Activated CD8-positive, alpha-beta T cell treated with anti-CD3 and anti-CD28 coated beads for 36 hours (primary cell): ENCODE measurements at regions not wholly inside any gene's neighbourhood (a gene's known extent, or its start where the extent isn't known, plus 50 kb on each side); places are given as distances from the start of the nearest gene placed in this dataset.
"Not testable (repeated sequence)": the region's sequence is repeated elsewhere in the genome, so short reads cannot be mapped to it uniquely, and the experiment has no call there.

ENCODE experiments used
- ATAC-seq: fragments of 200-7000 bp; cut with Tn5 transposase; one replicate; pipeline ENCODE4 v1.10.0; 2021; ENCODE audit warnings: mild to moderate bottlenecking, moderate library complexity
- CTCF ChIA-PET: fragments of 350-600 bp; sonication (Branson Sonifier 250); formaldehyde crosslinking; loops from one replicate; lab custom pipeline; 2021; ENCODE audit warnings: antibody characterized with exemption; lab: Charles Lee
- POLR2A ChIA-PET: fragments of 350-600 bp; sonication (Branson Sonifier 250); formaldehyde crosslinking; loops from one replicate; lab custom pipeline; 2021; ENCODE audit warnings: antibody characterized with exemption; lab: Charles Lee
- DNase-seq: peaks from one replicate; pipeline ENCODE4 v3.0.0-alpha.2; 2020
- H3K27ac Mint-ChIP-seq: one replicate; pipeline ENCODE4 v1.8.0; 2021; ENCODE audit warnings: mild to moderate bottlenecking, mixed read lengths
- H3K27me3 Mint-ChIP-seq: one replicate; pipeline ENCODE4 v1.8.0; 2021; ENCODE audit warnings: mixed read lengths
- H3K36me3 Mint-ChIP-seq: one replicate; pipeline ENCODE4 v1.8.0; 2021; ENCODE audit warnings: low read depth, mixed read lengths
- H3K4me1 Mint-ChIP-seq: one replicate; pipeline ENCODE4 v1.8.0; 2021; ENCODE audit warnings: low read depth, mixed read lengths
- H3K4me3 Mint-ChIP-seq: one replicate; pipeline ENCODE4 v1.8.0; 2021; ENCODE audit warnings: mild to moderate bottlenecking, moderate library complexity, mixed read lengths
- H3K9me3 Mint-ChIP-seq: one replicate; pipeline ENCODE4 v1.8.0; 2021; ENCODE audit warnings: mixed read lengths
- intact Hi-C: fragments of 100-400 bp; cut with micrococcal nuclease; formaldehyde crosslinking; loops from one replicate; pipeline ENCODE4 v1.10.0; 2022
- TF ChIP-seq, protein P1 (sequence below): fragments of 200-600 bp; IDR thresholded peaks from one replicate; pipeline ENCODE4 v1.8.0; 2022; ENCODE audit warnings: antibody characterized with exemption, mild to moderate bottlenecking

DNA sequence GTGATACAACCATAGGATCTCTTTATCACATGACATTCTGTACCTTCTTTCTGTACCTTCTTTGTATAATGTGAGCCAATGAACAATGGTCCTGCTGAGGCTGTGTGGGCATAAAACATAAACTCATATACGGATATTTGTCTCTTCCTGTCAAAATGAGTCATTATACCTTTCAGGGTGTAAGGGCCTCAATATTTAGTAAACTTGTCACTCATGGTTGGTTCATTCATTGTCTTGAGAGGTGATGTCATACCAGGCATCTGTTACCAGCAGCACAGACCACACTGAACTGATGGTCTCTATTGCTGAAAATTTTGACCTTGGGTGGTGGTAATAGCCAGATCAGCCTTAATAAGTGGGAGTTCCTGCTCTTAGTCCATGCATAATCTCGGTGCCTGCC, 287.6 kb upstream of the TPK1 start:
- no peaks in the 10 kb centered on the region for H3K9me3 Mint-ChIP-seq
- TF ChIP-seq, protein P1, sequence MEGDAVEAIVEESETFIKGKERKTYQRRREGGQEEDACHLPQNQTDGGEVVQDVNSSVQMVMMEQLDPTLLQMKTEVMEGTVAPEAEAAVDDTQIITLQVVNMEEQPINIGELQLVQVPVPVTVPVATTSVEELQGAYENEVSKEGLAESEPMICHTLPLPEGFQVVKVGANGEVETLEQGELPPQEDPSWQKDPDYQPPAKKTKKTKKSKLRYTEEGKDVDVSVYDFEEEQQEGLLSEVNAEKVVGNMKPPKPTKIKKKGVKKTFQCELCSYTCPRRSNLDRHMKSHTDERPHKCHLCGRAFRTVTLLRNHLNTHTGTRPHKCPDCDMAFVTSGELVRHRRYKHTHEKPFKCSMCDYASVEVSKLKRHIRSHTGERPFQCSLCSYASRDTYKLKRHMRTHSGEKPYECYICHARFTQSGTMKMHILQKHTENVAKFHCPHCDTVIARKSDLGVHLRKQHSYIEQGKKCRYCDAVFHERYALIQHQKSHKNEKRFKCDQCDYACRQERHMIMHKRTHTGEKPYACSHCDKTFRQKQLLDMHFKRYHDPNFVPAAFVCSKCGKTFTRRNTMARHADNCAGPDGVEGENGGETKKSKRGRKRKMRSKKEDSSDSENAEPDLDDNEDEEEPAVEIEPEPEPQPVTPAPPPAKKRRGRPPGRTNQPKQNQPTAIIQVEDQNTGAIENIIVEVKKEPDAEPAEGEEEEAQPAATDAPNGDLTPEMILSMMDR, result no peak
- ATAC-seq (no peak), DNase-seq (no peak)
- H3K4me1 Mint-ChIP-seq, result no peaks in the 10 kb centered on the region
- H3K27me3 Mint-ChIP-seq, result no peaks in the 10 kb centered on the region
- ChIA-PET POLR2A (no interaction called here), CTCF (no interaction called here)
- no peak overlapping the region for H3K4me3 Mint-ChIP-seq
- no peaks in the 10 kb centered on the region for H3K36me3 Mint-ChIP-seq
- intact Hi-C loops, result no loop called here
- H3K27ac Mint-ChIP-seq, result no peak overlapping the region

DNA sequence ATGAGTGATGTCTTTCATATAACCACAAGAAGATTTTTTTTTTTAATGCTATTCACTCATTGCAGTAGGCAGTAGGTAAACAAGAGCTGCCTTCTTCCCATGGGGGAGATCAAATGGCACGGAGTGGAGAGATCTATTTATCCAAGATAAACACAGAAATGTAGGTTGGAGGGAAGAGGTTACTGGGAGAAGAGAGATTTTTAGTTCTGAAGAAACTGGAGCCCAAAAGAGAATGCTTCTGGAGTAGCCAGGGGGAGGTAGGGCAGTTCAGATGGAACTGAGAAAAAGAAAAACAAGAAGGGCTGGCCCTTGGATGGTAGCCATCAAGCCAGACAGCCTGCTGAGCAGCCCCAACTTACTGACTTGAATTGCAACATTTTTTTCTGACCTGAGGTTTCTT, 270.1 kb upstream of the TPK1 start:
- intact Hi-C loops, result no loop called here
- no peaks in the 10 kb centered on the region for H3K27me3 Mint-ChIP-seq
- H3K4me3 Mint-ChIP-seq, result no peak overlapping the region
- H3K4me1 Mint-ChIP-seq, result no peaks in the 10 kb centered on the region
- TF ChIP-seq, protein P1, result no peak
- H3K27ac Mint-ChIP-seq, result no peak overlapping the region
- ChIA-PET POLR2A (interaction anchor here (1.0 kb wide), 1 partner anchor 138 kb away, joined by 4 read pairs; no protein-coding TSS in a partner anchor), CTCF (no interaction called here)
- H3K9me3 Mint-ChIP-seq, result peaks cover 9% of the 10 kb centered on the region
- no peaks in the 10 kb centered on the region for H3K36me3 Mint-ChIP-seq
- DNase-seq, result no peak
- ATAC-seq, result no peak

- Mint-ChIP-seq H3K4me1 (no peaks in the 10 kb centered on the region), H3K9me3 (peaks cover 7% of the 10 kb centered on the region), H3K27me3 (no peaks in the 10 kb centered on the region), H3K4me3 (no peak overlapping the region), H3K27ac (no peak overlapping the region), H3K36me3 (no peaks in the 10 kb centered on the region)
- TF ChIP-seq, protein P1, result no peak
- POLR2A ChIA-PET, result interaction anchor here (1.0 kb wide), 1 partner anchor 138 kb away, joined by 4 read pairs; no protein-coding TSS in a partner anchor
- intact Hi-C loops, result no loop called here
- CTCF ChIA-PET, result no interaction called here
- ATAC-seq, result no peak
- no peak for DNase-seq
Observed at GRCh38 chr7:145105561-145105960, 269.7 kb upstream of the TPK1 start.

DNA sequence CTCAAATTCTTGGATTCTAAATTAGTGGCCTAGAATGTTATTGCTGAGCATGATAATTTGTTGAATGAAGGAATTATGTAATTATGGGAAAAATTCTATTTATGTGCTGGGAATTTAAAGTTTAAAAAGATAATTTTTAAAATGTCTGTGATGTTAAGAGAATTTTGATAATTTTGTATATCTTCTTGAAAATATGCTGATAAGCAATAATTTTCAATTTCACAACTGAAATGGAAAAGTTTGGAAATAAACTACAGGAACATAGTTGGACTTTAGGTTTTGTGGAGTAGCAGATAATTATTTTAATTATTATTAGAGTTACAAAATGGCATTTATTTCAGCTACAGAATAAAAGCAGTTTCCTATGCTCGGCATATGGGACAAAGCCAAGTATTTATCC, 268.5 kb upstream of the TPK1 start:
- ChIA-PET POLR2A (no interaction called here), CTCF (no interaction called here)
- Mint-ChIP-seq H3K36me3 (no peaks in the 10 kb centered on the region), H3K27ac (no peak overlapping the region), H3K9me3 (no peaks in the 10 kb centered on the region), H3K27me3 (no peaks in the 10 kb centered on the region), H3K4me3 (no peak overlapping the region), H3K4me1 (no peaks in the 10 kb centered on the region)
- no peak for ATAC-seq
- intact Hi-C loops, result no loop called here
- no peak for DNase-seq
- TF ChIP-seq, protein P1, result no peak

DNA sequence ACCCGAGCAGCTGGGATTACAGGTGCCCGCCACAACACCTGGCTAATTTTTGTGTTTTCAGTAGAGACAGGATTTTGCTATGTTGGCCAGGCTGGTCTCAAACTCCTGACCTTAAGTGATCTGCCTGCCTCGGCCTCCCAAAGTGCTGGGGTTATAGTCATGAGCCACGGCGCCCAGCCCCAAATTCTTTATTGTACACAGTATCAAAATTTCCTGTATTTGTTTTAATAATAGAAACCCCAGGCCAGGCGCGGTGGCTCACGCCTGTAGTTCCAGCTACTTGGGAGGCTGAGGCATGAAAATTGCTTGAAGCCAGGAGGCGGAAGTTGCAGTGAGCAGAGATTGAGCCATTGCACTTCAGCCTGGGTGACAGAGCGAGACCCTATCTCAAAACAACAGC, 266.3 kb upstream of the TPK1 start:
- POLR2A ChIA-PET, H3K36me3 Mint-ChIP-seq, intact Hi-C loops, H3K27ac Mint-ChIP-seq, H3K9me3 Mint-ChIP-seq, H3K4me3 Mint-ChIP-seq, ATAC-seq, DNase-seq, H3K4me1 Mint-ChIP-seq, H3K27me3 Mint-ChIP-seq: not testable (repeated sequence)
- CTCF ChIA-PET, result interaction anchor here (1.3 kb wide), 1 partner anchor 9 kb away, joined by 3 read pairs; no protein-coding TSS in a partner anchor

- DNase-seq (no peak), ATAC-seq (no peak)
- H3K27me3 Mint-ChIP-seq, result peaks cover 6% of the 10 kb centered on the region
- H3K4me3 Mint-ChIP-seq, result no peak overlapping the region
- TF ChIP-seq, protein P1, result no peak
- intact Hi-C loops, result no loop called here
- no peaks in the 10 kb centered on the region for H3K4me1 Mint-ChIP-seq
- ChIA-PET CTCF (no interaction called here), POLR2A (no interaction called here)
- no peaks in the 10 kb centered on the region for H3K9me3 Mint-ChIP-seq
- no peak overlapping the region for H3K27ac Mint-ChIP-seq
- H3K36me3 Mint-ChIP-seq, result no peaks in the 10 kb centered on the region
Observed at GRCh38 chr7:145092766-145093165, 256.9 kb upstream of the TPK1 start.
